GM21447 (cell line): ENCODE measurements at regions not wholly inside any gene's neighbourhood (a gene's known extent, or its start where the extent isn't known, plus 50 kb on each side); places are given as distances from the start of the nearest gene placed in this dataset.

Experiments used
- ATAC-seq: cut with Tn5 transposase; IDR thresholded peaks from one replicate; pipeline ENCODE4 v1.9.1; 2021; ENCODE audit not compliant: unreplicated experiment

DNA sequence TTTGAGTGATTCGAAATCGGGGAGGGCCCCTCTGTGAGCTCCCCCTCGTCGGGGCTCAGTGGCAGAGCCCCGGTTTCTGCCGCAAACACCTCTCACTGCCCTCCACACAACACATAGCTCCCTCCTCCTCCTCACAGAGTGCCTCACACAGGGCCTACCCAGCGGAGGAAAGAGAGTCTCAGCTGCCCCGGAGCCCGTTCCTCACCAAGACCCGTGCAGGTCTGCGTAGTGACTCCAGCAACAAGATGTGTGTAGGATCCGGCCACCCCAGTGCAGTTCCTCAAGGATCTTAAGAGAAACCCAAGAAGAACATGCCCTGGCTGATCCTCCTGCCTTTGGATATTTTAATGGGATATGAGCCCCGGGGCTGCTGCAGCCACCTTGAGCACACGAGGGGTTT lies 238.4 kb downstream of the BRD1 start:
- ATAC-seq: no peak

DNA sequence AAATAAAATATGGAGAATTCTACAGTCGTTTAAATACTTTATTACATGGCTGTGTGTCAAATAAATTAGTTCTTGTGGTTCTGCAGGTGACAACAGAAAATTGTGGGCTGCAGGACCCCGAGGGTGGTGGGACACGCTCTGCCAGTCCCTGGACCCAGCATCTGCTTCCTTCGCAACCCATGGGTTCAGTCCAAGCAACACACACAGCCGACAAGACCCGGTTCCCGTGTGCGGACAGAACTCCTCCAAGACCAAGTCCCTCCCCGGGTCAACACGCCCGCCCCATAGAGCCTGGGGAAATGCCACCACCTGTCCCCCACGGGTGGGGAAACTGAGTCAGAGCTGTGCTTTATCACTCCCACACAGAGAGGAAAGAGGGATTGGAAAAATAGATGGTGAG lies 238.9 kb downstream of the BRD1 start:
- no peak for ATAC-seq

DNA sequence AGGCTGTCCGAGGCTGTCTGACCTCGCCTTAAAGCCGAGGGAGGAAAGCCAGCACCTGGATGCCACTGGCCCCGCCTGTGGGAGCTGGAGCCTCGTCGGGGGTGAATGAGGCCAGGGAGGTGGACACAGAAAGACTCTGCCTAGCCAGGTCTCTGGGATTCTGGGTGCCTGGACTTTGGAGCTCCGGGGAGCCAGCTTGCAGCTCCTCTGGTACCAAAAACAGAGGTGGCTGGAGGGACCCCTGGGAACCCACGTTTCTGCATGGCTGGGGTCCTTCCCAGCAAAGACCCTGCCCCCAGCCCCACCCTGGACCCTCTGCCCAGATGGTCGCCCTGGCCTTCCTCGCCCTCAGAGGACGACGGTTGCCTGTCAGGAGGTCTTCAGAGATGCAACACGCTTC lies 239.7 kb downstream of the BRD1 start:
- ATAC-seq: no peak

DNA sequence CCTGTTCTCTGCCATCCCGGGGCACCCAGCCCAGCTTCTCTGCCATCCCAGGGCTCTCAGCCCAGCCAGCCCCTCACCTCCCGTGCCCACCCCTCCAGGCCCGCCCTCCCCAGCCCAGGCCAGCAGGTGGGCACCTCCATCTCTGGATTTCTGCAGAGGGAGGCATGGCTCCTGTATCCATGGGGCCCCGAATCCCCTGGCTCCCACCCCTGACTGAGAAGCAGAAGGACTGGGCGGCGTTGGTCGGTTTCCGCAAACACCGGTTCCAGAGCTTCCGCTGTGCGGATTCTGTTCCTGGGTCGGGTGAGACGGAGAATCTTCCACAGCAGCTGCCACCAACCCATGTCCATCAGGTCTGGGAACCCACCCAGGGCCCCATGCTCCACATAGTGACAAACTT lies 240.3 kb downstream of the BRD1 start:
- no peak for ATAC-seq

DNA sequence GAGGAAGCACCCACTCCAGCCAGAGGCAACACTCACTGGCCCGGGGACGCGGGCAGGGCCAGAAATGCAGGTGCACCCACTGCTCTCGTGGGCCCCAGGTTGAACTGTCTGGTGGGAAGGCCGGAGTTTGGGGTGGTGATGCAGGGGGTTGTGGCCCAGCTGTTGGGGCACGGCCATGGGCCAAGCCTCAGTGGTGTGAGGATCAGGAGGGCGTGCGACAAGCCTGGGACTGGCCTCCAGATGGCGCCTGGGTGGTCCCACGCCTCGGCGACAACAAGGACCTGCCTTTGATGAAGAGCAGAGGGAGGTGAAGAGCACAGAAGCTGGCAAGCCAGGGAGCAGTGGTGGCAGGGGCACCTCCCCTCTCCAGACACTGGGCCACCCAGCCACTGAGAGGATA lies 240.8 kb downstream of the BRD1 start:
- no peak for ATAC-seq

DNA sequence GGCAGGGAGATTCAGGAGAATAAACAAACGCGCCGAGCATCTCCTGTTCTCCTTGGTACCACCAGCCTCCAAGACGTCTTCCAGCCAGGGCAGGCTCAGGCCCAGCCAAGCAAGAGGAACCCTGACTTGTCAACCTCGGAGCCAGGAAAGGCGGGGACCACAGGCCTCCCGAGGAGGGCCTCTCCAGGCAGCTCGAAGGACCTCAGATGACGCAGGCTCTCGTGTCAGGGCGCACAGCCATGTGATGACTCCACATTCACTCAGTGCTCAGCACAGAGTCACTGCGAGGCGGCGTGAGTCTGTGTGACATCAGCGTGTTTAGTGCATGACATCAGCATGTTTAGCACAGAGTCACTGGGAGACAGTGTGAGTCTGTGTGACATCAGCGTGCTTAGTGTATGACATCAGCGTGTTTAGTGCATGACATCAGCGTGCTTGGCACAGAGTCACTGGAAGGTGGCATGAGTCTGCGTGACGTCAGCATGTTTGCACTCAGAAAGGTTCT lies 241.4 kb downstream of the BRD1 start:
- ATAC-seq: no peak

DNA sequence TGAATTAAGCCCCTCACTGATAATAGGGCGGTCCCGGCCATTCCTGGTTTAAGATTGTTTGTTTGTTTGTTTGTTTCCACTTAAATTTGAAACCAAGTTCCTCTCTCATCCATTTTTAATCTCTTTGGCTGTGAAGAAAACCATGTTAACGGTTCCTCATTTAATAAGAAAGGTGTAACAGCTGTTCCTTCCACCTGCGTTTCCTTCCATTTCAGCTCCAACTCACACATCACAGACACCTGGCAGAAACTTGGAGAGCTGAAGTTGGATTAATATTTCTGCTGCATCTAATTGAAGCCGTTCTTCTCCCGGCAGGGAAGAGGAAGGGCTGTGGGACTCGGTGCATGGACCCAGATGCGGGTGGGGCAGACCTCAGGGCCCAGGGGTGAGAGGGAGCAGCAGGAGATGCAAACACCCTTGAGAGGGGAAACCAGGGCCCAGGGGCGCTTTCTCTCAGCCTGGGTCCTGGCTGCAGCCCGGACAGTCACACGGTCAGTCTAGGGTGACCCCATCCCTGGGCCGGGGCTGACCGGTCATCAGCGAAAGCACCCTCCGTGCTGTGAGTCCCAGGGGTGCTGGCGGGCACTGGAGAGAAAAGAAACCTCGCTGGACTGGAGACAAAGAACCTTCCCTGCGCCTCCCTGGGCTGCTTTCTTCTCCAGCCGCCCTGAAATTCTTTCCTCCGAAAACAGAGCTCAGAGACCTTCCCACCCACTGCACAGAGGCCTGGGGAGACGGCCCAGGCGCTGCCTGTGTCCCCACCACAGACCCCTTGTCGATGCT lies 242.0 kb downstream of the BRD1 start:
- ATAC-seq: no peak

DNA sequence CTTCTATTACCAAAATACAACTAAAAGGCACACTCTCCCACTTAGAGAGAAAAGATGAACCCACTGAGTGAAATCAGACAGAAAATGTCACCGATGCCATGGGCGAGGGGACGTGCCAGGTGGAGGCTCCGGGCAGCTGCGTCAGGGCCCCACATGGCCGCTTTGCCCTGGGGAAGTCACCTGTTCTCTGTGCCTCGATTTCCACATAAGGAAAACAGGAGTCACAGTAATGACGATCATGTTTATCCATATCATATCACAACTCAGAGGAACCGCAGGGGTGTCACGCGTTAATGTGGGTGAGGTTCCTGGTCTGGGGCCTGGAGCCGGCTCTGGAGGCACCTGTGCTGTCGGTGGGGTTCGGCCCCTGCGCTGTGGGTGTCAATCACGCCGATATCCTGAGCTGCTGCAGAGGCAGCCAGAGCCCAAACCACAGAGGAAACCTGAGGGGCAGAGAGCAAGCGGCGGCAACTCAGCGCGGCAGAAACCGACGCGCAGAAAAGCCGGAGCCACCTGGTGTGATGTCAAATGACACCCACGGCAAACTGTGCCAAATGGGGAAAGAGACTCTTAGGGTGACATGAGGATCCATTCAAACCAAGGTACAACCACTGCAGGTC lies 243.7 kb downstream of the BRD1 start:
- no peak for ATAC-seq

DNA sequence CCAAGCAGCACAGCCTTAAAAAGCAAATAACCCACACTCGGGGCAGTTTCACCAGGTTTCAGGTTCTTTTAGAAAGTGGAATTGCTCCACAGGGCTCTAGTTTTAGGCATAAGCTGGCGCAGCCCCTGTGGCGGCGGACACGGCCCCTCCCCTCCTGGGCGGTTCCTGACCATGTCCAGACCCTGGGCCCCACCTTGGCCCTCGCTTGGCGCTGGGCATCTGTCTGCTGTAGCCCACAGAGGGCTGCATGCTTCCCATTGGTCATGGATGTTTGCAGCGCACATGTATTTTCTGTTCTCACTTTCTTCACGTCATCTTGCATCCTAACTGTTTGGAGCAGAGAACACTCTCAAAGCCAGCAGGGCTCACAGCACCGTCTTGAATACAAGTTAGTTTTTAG lies 244.3 kb downstream of the BRD1 start:
- no peak for ATAC-seq

DNA sequence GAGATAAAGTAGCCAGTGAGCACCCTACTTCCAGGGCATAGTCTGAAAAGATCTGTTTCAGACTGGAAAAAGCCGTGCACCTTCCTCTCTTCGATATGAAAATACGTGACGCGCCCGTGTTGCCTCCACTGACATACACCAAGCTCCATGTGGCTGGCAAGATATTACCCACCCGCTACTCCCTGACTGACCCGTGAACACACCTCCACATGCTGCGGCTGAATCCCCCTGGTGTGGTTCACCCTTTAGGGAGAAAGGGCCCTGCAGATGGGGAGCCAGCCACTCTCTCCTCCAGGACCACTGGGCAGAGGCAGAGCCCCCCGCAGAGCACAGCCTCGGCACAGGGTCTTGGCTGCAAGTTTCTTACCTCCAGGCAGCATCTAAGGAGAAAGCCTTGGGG lies 245.0 kb downstream of the BRD1 start:
- no peak for ATAC-seq

DNA sequence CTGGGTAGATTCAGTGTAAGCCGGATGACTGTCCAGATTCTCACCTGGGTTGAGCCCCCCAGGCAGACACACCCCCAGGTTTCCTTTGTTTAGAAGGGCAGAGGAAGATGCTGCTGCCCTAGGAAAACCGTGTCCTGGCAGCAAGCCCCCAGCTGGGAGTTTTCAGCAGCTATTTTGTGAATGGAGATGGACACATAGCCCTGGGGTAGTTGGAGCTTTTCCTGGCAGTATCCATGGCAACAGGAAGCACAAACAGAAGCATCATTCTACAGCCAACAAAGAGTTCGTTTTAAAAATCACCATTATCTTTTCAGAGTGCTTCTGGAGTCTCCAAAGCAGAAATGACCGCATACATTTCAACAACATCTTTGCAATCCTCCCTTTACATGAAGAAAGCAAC lies 245.5 kb downstream of the BRD1 start:
- ATAC-seq: no peak

DNA sequence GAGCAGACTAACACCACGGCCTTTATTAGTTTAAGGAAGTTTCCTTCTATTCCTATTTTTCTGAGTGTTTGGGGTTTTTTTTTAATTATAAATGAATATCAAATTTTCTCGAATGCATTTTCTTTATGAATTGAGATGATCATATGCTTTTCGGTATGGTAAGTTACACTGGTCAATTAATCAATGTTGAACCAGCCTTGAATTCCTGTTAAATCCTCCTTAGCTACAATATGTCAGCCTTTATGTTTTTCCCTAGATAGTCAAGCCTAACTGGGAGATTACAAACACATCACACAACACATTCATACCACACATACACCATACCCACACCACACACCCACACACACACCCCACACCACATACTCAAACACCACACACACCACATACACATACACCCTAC lies 247.6 kb downstream of the BRD1 start:
- no peak for ATAC-seq

DNA sequence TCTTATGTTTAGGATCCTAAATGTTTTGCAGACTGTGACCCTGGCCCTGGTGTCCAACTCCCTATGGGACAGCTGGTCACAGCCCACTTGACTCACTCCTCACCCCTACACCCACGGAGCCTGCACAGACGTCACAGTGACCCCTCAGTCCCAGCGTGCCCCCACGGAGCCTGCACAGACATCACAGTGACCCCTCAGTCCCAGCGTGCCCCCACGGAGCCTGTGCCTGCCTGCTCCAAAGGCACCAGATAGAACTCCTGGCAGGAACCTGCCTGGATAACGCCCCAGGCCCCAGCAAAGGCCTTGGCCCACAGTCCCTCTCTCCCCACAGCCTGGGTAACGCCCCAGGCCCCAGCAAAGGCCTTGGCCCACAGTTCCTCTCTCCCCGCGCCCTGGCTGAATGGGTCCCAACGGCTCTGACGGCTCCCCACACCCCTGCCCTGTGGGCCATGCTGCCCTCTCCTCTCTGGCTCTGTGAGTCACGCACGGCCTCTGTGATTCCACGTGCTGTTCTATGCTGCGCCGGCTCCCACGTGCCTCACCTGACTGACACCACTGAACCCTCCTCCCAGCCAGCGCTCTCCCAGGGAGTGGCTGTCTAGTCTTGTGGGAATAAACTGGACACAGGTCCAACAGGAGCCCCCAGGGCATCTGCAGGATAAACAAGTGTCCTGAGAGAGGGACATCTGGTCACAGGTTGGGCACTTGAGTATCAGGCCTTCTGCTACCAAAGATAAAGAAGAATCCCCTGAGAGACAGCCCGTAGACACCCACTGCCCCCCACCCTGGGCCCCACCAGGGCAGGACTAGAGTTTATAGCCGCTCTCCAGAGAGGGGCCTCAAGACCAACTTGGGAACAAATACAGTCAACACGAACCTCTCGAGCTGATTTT lies 250.3 kb downstream of the BRD1 start:
- ATAC-seq: no peak

DNA sequence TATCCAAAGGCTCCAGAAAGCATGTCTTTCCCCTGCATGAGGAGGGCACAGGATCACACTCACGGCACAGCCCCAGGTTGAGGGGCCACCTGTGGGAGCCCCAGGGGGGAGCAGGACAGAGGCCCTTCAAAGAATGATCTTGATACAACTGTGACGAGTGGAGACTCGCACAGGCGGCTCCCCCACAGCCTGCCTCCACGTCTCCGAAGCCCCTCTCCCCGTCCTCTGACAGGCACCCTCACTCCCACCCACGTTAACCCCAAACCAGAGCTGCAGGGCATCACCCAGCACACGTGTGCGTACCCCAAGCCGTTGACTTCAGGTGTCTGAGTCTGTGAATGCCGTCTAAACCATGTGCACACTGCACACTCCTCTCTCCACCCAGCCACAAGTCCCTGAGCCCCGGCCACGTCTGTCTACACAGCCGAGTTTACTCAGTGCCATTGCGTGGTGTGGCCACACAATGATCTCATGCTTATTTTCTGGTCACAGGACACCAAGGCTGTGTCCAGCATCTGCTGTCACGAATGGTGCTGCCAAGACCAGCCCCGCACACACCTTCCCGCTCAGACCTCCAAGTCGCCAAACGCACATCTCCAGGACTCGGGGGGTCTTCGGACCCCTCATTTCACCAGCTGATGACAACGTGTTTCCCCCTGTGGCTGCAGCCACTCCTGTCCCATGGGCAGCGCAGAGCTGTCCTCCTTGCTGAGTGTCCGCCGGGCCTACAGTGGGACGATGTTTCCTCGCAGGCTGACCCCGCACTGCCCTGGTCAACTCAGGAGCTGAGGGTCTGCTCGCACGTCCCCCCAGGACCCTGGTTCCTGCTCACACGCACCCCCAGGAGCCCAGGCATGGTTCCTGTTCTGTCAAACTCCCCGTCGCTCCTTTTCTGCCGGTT lies 251.2 kb downstream of the BRD1 start:
- no peak for ATAC-seq

DNA sequence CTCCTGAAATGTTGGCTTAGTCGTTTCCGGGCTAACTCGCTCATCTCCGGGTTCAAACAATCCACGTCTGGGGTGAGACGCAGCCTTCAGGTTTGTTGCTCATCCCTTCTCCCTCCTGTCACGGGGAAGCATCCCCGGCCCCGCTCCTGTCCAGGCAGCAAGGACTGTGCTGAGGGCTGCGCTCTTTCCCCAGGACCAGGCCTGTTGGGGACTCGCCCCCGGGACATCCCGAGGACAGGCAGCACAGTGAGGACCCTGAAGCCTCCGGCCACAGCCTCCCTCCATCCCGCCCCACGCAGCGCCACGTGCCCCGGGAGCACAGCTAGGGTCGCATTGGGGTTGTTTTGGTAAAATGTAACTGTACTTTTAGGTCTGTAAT lies 252.0 kb downstream of the BRD1 start:
- ATAC-seq: no peak

DNA sequence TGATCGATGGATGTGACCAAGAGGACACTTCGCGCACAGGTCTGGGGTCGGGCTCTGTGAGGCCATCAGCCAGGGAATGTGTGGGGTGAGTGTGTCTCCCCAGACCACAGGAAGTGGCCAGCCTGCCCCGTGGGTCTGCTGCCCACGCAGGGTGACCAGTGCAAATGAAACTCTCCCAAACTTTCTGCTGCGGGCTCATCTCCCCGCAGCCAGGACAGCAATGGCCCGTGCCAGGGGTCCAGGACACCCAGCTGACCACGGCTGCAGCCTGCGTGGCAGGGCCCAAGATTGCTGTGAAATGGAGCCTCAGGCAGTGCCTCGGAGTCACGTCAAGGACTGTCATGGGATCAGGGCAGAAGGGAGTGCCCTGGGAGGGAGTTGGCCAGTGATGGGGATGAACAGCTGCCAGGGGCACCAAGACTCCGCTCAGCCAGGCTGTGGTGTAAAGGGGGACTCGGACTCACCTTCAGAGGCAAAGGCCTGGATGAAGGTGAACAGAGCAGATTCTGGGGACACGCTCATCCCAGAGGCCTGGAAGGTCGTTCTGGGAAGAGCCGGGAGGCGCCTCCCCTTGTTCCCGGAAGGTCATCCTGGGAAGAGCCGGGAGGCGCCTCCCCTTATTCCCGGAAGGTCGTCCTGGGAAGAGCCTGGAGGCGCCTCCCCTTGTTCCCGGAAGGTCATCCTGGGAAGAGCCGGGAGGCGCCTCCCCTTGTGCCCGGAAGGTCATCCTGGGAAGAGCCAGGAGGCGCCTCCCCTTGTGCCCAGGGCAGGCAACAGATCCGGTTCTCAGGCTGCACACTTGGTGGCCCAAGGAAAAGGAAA lies 252.6 kb downstream of the BRD1 start:
- no peak for ATAC-seq

DNA sequence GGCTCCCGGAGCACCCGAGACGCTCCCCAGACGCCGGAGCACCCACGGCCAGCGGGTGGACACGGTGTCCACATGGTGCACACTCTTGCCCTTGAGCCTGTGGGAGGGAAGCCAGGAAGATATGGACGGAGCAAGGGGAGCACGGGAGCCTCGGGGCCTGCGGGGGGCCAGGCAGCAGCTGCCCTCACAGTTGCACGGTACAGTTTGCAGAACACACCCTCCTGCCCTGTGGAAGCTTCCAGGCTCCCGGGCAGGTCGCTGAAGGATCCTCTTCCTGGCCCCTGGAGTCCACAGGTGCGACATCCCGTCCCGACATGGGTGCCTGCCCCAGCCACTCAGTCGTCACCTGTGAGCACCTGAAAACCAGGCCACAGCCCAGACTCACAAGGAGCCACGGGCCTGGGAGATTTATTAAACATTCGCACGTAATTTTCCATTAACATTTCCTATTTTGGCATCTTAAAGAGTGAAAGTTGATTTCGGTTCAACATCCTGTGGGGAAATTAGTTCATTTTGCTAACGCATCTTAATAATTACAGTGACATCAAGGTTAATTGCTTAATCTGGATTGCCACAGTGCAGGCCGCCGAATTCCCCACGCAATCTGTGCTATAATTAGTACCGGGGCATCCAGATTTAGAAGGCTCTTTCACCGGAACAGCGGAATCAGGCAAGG lies 253.3 kb downstream of the BRD1 start:
- ATAC-seq: no peak

DNA sequence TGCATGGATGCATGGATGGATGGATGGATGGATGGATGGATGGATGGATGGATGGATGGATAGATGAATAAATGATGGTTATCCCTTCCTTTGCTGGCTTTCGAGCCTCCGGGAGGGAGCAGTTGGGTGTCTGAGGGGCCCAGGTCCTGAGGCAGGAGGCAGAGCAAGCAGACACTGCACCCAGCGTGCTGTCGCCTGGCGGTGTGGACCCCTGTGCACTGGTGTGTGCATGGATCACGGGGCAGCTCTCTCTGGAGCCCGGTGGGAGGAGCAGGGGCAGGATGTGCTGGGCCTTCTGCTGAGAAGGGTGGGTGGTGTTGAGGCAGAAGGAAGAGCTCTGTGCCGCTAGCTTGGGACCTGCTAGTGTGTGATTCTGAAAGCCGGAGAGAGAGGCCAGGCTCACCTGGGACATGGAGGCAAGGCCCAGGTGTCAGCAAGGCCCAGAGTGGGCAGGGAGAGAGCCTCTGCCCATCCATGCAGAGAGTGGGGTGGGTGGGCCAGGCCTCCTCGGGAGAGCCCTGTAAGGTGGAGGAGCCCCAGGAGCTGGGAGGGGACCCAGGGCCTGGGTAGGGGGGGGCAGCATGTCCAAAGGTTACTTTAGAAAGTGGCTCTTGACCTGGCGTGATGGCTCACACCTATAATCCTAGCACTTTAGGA lies 254.4 kb downstream of the BRD1 start:
- no peak for ATAC-seq

DNA sequence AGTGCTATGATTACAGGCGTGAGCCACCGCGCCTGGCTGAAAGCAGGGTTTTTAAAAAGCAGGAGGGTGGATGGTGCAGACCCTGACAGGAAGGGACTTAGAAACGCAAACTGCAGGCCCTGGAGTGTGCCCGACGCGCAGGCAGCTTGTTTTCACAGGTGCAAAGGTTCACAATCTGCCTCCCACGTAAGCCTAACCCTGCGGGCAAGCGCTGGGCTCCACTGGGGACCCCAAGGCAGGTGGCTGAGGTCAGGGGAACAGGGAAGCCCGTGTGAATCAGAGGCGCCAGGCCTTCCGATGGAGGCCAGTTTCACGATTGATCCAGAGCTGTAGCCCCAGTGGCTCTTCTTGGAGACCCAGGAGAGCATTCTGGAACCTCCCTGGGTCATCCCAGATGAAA lies 256.3 kb downstream of the BRD1 start:
- ATAC-seq: no peak
